ENCODE measurements at regions not wholly inside any gene's neighbourhood (a gene's known extent, or its start where the extent isn't known, plus 50 kb on each side); places are given as distances from the start of the nearest gene placed in this dataset.
A peak's percentile ranks its signal among the peaks of the same experiment; 100 is the strongest.

DNA sequence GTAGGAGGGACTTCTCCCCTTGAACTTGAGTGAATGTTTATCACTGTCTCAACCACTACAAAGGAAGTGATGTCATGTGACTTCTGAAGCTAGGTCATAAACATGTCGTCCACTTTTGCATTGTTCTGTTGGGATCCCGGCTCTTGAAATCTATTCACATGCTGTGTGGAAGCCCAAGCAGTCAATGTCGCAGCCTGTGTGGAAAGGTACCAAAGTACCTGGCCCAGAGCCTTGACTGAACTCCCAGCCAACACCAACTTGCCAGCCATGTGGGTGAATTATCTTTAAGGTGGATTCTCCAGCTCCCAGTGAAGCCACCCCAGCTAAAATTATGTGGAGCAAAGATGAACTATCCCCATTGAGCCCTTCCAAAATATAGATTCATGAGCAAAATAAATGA lies 85.0 kb upstream of the USP38 start:
- no peak for DNase-seq (ENCODE audit: low read depth, low spot score)
- in situ Hi-C loops (cut with HindIII; ENCODE audit: low pct_unique_long_range_greater_than_20kb, low sequenced_read_pairs), result no loop called here

DNA sequence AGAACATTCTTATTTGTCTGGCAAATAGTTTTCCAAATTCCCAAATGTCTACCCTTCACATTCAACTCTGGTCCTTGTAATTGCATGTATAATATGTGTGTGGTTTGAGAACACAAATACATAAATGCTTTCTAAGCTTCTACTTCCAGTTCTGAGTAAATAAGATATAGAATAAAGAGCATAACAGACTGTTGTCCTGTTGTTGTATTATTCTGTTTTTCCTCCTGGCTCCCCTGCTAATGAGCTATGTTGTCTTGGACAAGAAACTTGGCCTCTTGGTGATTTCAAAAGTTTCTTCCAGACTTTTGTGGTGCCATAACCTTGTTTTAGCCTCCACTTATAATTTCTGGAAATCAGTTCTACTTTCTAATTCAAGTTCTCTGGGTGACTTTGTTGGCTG lies 75.3 kb upstream of the USP38 start:
- in situ Hi-C loops (cut with HindIII; ENCODE audit: low pct_unique_long_range_greater_than_20kb, low sequenced_read_pairs), result no loop called here
- no peak for DNase-seq (ENCODE audit: low read depth, low spot score)

- peak; percentile 55 for DNase-seq (ENCODE audit: low read depth, low spot score)
- in situ Hi-C loops (cut with HindIII; ENCODE audit: low pct_unique_long_range_greater_than_20kb, low sequenced_read_pairs), result no loop called here
These were observed 66.1 kb upstream of the USP38 start for GRCh38 chr4:143118663-143119062.

DNA sequence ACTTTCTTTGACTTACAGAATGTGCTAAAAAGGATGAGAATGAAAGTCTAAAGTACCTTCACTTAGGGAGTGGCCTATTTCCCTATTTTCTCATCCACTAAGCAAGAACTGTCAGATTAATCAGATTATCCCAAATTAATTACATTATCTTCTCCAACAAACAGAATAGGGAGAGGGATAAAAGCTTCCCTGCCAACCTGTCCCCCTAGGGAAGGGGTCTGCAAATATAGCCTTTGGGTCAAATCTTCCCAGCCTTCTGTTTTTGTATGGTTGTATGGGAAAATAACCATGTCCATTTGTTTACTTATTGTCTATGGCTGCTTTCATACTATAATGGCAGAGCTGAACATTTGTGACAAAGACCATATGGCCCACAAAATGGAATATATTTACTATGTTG lies 57.1 kb upstream of the USP38 start:
- in situ Hi-C loops (cut with HindIII; ENCODE audit: low pct_unique_long_range_greater_than_20kb, low sequenced_read_pairs), result no loop called here
- DNase-seq (ENCODE audit: low read depth, low spot score), result no peak

- in situ Hi-C loops (cut with HindIII; ENCODE audit: low pct_unique_long_range_greater_than_20kb, low sequenced_read_pairs), result no loop called here
- DNase-seq (ENCODE audit: low read depth, low spot score), result no peak
These were observed 50.7 kb upstream of the USP38 start for GRCh38 chr4:143133977-143134376.

All from SK-MEL-5 (cell line).